HEK293T (cell line): ENCODE measurements at regions not wholly inside any gene's neighbourhood (a gene's known extent, or its start where the extent isn't known, plus 50 kb on each side); places are given as distances from the start of the nearest gene placed in this dataset.

Experiments
- CTCF ChIA-PET: fragments of 350-600 bp; formaldehyde crosslinking; extraction: SDS; loops from one replicate; lab custom pipeline; 2021; ENCODE audit warnings: antibody characterized with exemption, inconsistent platforms; lab: Yijun Ruan, JAX
- POLR2A ChIA-PET: fragments of 350-600 bp; formaldehyde crosslinking; extraction: SDS; loops from one replicate; lab custom pipeline; 2020; ENCODE audit warnings: antibody characterized with exemption, inconsistent platforms; lab: Yijun Ruan, JAX
- DNase-seq: peaks from one replicate; pipeline ENCODE4 v3.0.0; 2012; ENCODE audit warnings: mixed read lengths; ENCODE audit errors: extremely low spot score
- ARNT ChIP-seq: fragments of 450-650 bp; IDR thresholded peaks from 2 replicates; pipeline ENCODE4 v1.6.1; 2017; ENCODE audit warnings: mild to moderate bottlenecking
- BHLHE40 ChIP-seq: fragments of 450-650 bp; IDR thresholded peaks from 2 replicates; pipeline ENCODE4 v1.6.1; 2016; ENCODE audit warnings: mild to moderate bottlenecking, moderate library complexity, borderline replicate concordance
- CTBP1 ChIP-seq: fragments of 450-650 bp; IDR thresholded peaks from 2 replicates; pipeline ENCODE4 v1.6.1; 2016; ENCODE audit warnings: borderline replicate concordance
- ELF4 ChIP-seq: fragments of 450-650 bp; IDR thresholded peaks from 2 replicates; pipeline ENCODE4 v1.6.1; 2017; ENCODE audit warnings: antibody characterized with exemption
- FOXK2 ChIP-seq: fragments of 450-650 bp; IDR thresholded peaks from 2 replicates; pipeline ENCODE4 v1.6.1; 2016; ENCODE audit warnings: mild to moderate bottlenecking
- FOXM1 ChIP-seq: fragments of 450-650 bp; IDR thresholded peaks from 2 replicates; pipeline ENCODE4 v1.6.1; 2017; ENCODE audit warnings: mild to moderate bottlenecking, borderline replicate concordance
- HDGF ChIP-seq: fragments of 450-650 bp; IDR thresholded peaks from 2 replicates; pipeline ENCODE4 v1.6.1; 2017; ENCODE audit warnings: antibody characterized with exemption, borderline replicate concordance
- L3MBTL2 ChIP-seq: fragments of 450-650 bp; conservative IDR thresholded peaks from 2 replicates; pipeline ENCODE4 v1.6.1; 2016; ENCODE audit warnings: mild to moderate bottlenecking
- LEF1 ChIP-seq: fragments of 450-650 bp; IDR thresholded peaks from 2 replicates; pipeline ENCODE4 v1.6.1; 2017; ENCODE audit warnings: mild to moderate bottlenecking, borderline replicate concordance
- NFRKB ChIP-seq: fragments of 450-650 bp; IDR thresholded peaks from 2 replicates; pipeline ENCODE4 v1.6.1; 2016; ENCODE audit warnings: mild to moderate bottlenecking, moderate library complexity
- SP1 ChIP-seq: fragments of 450-650 bp; IDR thresholded peaks from 2 replicates; pipeline ENCODE4 v1.6.1; 2017
- SUZ12 ChIP-seq: fragments of 450-650 bp; IDR thresholded peaks from 2 replicates; pipeline ENCODE4 v1.6.1; 2016; ENCODE audit warnings: mild to moderate bottlenecking
- TARDBP ChIP-seq: fragments of 450-650 bp; IDR thresholded peaks from 2 replicates; pipeline ENCODE4 v1.6.1; 2016
- ZNF384 ChIP-seq: fragments of 450-650 bp; IDR thresholded peaks from 2 replicates; pipeline ENCODE4 v1.6.1; 2016
- TF ChIP-seq, protein P1 (sequence below): fragments of 450-650 bp; IDR thresholded peaks from 2 replicates; pipeline ENCODE4 v1.6.1; 2016

DNA sequence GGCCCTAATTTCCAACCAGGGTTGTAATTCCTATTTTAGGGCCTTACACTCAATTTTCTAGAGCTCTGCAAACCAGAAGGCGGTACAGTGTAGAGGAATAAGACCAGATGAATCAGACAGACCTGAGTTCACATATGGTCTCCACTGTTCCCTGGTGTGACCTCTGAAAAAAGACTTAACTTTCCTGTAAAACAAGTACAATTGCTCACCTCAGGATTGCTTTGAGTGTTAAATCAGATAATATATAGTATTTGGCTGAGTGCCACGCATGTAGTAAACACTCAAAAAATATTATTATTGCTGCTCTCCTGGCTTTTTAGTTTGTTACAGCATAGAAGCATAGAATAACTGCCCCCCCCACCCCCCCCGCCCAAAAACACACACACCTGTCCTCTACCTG is 51.0 kb upstream of the STT3B start:
- ChIA-PET CTCF (interaction anchor here (0.6 kb wide), 1 partner anchor 41 kb away, joined by 4 read pairs; no protein-coding TSS in a partner anchor), POLR2A (no interaction called here)
- no peak for DNase-seq
- TF ChIP-seq FOXM1 (no peak), NFRKB (no peak), L3MBTL2 (no peak), ZNF384 (no peak), ARNT (no peak), SUZ12 (no peak), CTBP1 (no peak), HDGF (no peak), BHLHE40 (no peak), SP1 (no peak), ELF4 (no peak), FOXK2 (no peak), LEF1 (no peak)
- TF ChIP-seq, protein P1, sequence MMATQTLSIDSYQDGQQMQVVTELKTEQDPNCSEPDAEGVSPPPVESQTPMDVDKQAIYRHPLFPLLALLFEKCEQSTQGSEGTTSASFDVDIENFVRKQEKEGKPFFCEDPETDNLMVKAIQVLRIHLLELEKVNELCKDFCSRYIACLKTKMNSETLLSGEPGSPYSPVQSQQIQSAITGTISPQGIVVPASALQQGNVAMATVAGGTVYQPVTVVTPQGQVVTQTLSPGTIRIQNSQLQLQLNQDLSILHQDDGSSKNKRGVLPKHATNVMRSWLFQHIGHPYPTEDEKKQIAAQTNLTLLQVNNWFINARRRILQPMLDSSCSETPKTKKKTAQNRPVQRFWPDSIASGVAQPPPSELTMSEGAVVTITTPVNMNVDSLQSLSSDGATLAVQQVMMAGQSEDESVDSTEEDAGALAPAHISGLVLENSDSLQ: no peak

DNA sequence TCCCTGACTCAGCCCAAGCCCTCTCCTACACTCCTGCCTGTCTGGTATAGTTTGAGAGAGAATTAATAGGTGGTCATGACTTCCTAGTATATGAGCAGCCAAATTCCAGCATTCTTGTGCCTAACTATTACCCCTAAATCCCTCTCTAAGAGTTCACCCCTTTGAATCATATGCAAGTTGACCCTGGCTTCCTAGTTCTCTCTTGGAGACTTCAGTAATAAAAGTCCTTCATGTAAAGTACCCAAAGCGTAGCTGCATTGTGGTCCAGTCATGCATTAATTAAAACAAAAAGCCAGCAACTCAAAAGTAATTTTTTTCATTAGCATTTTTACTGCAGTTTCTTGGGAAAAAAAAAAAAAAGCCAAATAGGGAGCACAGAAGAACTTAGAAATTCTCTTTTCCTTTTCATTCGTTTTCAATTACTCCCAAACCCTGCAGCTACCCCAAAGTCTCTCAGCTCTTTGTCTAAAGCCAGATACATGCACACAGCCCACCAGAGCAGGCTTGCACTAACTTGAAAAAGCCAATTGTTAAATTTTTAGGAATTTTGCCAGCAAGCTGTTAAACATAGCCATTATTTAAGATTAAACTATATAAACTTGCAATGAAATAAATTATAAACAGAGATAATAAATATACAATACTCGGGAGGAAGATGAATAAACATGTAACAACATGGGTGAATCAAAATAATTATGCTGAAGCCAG is 50.1 kb upstream of the STT3B start:
- ChIA-PET CTCF (no interaction called here), POLR2A (no interaction called here)
- no peak for DNase-seq
- TF ChIP-seq LEF1 (no peak), ARNT (no peak), CTBP1 (no peak), ZNF384 (no peak), FOXM1 (no peak), TARDBP (no peak)
- TF ChIP-seq, protein P1: no peak
